GM21737 (cell line): ENCODE measurements at regions not wholly inside any gene's neighbourhood (a gene's known extent, or its start where the extent isn't known, plus 50 kb on each side); places are given as distances from the start of the nearest gene placed in this dataset.
"Not testable (repeated sequence)": the region's sequence is repeated elsewhere in the genome, so short reads cannot be mapped to it uniquely, and the experiment has no call there.

Experiments used
- ATAC-seq: cut with Tn5 transposase; IDR thresholded peaks from one replicate; pipeline ENCODE4 v1.9.1; 2021; ENCODE audit warnings: mild to moderate bottlenecking, moderate library complexity; ENCODE audit not compliant: unreplicated experiment

GRCh38 chr10:6830981-6831380 is 250.9 kb upstream of the PRKCQ start:
- ATAC-seq = not testable (repeated sequence)

GRCh38 chr10:6824793-6825192 is 244.7 kb upstream of the PRKCQ start:
- ATAC-seq = not testable (repeated sequence)

GRCh38 chr10:6823770-6824169 is 243.7 kb upstream of the PRKCQ start:
- ATAC-seq = no peak

- no peak for ATAC-seq
Measured at GRCh38 chr10:6819301-6819700, 239.2 kb upstream of the PRKCQ start.

DNA sequence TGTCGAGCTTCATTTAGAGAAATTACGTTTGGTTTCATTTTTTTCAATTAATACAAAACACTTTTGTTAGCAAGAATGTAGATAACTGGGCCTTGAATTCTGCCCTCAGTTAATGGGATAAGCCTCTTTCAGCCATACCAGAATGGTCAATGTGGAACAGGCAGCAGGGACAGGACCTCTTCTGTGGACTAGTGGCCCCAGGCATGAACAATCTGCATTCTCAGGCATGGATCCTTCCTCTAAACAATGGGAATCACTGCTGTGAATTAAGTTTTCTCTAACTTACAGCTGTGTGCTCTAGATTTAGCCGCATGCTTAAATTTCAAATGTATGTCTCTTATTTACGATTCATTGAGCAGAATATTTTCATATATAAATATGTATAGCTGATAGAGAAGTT is 237.7 kb upstream of the PRKCQ start:
- no peak for ATAC-seq

- no peak for ATAC-seq
Measured at GRCh38 chr10:6815346-6815745, 235.3 kb upstream of the PRKCQ start.

DNA sequence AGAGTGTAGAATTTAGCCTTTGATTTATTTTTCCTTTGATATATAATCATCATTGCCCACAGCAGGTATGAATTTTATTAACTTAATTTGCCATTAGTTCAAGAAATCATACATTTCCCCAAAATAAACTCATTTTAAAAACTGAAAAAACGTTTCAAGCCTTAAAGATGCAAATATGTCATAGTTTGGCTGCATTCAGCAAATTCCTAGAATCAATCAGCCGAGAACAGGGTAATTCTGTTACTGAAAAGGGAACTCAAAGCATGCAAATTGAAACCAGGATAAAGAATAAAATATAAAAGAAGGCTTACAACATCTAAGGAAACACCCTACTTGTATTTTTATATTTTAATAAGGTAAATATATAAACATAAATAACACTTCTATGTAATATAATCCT is 233.8 kb upstream of the PRKCQ start:
- no peak for ATAC-seq

- no peak for ATAC-seq
Measured at GRCh38 chr10:6813306-6813705, 233.2 kb upstream of the PRKCQ start.

DNA sequence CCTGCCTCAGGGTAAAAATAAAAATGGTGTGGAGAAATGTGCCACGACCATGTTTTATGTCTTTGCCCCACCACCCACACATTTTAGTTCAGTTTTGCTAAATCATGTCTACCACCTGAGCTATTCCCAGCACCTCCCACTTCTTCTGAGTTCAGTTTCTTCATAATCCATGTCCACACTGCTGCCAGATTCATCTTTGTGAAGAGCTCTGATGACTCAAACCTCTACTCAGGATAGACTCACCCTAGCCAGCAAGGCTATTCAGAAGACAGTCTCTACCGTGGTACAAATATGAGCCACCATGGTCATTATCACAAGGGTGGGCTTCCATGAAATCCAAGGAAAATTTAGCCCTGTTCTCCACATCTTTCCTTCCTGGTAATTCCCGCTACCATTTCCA is 231.1 kb upstream of the PRKCQ start:
- ATAC-seq = no peak

DNA sequence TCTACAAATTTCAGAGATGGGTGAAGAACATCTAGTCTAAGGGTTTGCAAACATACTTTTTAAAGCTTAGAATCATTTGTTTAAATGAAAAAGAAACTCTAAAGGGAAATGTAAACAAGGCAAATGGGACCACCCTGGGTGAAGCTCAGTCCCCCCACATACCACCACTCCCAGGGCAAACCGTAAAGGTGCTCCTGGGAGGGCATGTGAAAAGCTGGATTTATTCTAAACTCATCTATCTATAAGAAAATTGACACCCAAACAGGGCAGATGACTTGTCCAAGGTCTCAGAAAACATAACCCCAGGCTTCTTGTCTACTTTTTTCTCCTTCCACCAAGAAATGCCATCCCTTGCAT is 223.3 kb upstream of the PRKCQ start:
- no peak for ATAC-seq

- no peak for ATAC-seq
Measured at GRCh38 chr10:6802759-6803426, 222.8 kb upstream of the PRKCQ start.

DNA sequence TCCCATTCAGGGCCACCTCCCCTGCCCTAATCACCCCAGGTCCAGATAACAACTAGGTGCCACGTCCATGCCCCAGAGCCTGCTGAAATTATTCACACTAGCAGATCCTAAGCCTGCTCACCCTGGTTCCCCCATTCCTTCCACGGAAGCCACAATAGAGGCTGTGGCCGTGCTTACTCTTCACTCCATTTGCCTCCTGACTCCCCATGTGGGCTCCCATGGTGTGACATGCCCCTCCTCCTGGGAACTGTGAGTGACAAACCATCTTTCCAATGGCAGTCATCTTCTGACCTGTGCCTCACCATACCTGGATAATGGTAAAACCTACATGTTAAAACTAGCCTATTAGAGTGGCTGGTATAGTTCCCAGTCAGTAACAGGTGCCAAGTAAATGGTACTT is 216.2 kb upstream of the PRKCQ start:
- ATAC-seq = no peak

GRCh38 chr10:6795541-6795940 is 215.5 kb upstream of the PRKCQ start:
- no peak for ATAC-seq

DNA sequence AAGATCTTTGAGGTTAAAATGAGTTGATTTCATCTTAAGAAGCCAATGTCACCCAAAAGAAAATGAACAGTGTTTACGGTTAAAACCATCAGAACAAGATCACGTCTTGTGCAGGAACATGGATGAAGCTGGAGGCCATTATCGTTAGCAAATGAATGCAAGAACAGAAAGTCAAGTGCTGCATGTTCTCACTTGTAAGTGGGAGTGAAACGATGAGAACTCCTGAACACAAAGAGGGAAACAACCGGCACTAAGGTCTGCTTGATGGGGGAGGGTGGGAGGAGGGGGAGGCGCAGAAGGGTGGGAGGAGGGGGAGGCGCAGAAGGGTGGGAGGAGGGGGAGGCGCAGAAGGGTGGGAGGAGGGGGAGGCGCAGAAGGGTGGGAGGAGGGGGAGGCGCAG is 214.8 kb upstream of the PRKCQ start:
- ATAC-seq = not testable (repeated sequence)

GRCh38 chr10:6794441-6794840 is 214.4 kb upstream of the PRKCQ start:
- no peak for ATAC-seq

DNA sequence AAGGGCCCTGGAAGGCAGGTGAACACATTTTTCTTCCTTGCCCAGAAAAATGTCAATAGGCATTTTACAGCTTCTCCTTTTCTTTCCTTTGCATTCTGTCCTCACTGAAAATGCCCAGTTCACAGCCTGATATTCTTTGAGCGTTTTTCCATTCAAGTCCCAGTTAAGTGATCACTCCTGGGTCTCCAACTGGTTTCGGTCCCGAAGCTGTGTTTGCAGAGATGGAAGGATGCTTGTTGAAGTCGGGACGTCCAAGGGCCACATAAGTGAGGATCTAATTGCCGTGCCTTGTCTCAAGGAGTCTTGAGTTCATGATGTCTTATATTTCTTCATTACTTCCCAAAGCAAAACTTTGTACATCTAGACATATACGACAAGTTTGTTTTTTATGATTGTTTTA is 208.7 kb upstream of the PRKCQ start:
- no peak for ATAC-seq

DNA sequence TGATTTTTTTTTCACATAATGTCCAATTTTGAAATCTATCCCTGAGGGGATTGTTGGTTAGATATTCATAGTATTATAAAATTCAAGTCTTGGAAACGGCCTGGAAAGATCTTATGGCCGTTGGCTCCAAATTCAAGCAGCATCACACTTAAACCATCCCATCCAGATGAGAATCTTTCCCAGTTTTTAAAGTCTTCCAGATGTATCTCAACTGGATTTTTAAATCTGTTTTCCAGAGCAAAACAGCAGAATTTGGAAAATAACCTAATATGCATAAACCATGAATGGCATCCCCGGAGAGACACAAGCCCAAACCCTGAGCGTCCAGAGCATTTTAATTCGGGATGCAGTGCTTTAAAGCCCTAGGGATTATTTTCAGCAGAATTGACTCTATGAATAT is 208.2 kb upstream of the PRKCQ start:
- no peak for ATAC-seq

DNA sequence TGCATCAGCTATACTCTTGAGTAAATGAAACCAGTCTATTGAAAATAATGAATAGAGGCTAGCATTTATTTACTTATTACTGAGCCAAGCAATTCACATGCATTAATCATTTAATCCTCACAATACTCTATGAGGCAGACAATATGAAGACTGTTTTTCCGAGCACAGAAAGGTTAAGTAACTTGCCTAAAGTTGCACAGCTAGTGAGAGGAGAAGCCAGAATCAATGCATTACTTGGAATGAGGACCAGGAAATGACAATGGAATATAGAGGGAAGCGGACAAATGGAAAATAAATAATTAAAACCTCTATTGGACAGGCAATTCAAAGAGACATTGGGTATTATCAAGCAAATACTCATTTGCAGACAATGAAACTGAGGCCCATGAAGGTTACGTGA is 207.6 kb upstream of the PRKCQ start:
- ATAC-seq = no peak

GRCh38 chr10:6787091-6787490 is 207.0 kb upstream of the PRKCQ start:
- no peak for ATAC-seq

- no peak for ATAC-seq
Measured at GRCh38 chr10:6786579-6787031, 206.5 kb upstream of the PRKCQ start.

DNA sequence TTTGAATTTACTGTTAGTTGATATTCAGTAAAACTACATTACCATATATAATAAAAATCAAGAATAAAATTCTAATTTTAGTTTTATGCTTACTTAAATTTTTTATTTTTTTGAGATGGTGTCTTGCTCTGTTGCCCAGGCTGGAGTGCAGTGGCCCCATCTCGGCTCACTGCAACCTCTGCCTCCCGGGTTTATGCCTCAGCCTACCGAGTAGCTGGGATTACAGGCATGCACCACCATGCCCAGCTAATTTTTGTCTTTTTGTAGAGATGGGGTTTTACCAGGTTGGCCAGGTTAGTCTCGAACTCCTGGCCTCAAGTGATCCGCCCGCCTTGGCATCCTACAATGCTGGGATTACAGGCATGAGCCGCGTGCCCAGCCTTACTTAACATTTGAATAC is 204.4 kb upstream of the PRKCQ start:
- not testable (repeated sequence) for ATAC-seq

- ATAC-seq = no peak
Measured at GRCh38 chr10:6783471-6783870, 203.4 kb upstream of the PRKCQ start.

- no peak for ATAC-seq
Measured at GRCh38 chr10:6782378-6782777, 202.3 kb upstream of the PRKCQ start.
